WTC11 (cell line): ENCODE measurements at regions not wholly inside any gene's neighbourhood (a gene's known extent, or its start where the extent isn't known, plus 50 kb on each side); places are given as distances from the start of the nearest gene placed in this dataset.

Experiments used
- ATAC-seq: fragments of 200-7000 bp; cut with Tn5 transposase; 2 replicates; pipeline ENCODE4 v1.10.0; 2021; ENCODE audit warnings: mild to moderate bottlenecking, moderate library complexity
- CTCF ChIA-PET: fragments of 300-600 bp; sonication (Branson Sonifier 250); formaldehyde crosslinking; loops from one replicate; lab custom pipeline; 2021; ENCODE audit warnings: antibody characterized with exemption; lab: Charles Lee
- POLR2A ChIA-PET: fragments of 350-600 bp; sonication (Branson Sonifier 250); formaldehyde crosslinking; loops from one replicate; lab custom pipeline; 2021; ENCODE audit warnings: antibody characterized with exemption; lab: Charles Lee
- DNase-seq: peaks from one replicate; pipeline ENCODE4 v3.0.0; 2021; ENCODE audit warnings: low spot score
- H3K27ac Mint-ChIP-seq: 2 replicates; pipeline ENCODE4 v1.8.0; 2021; ENCODE audit warnings: mixed read lengths
- H3K27me3 Mint-ChIP-seq: 2 replicates; pipeline ENCODE4 v1.8.0; 2021; ENCODE audit warnings: low read depth, mild to moderate bottlenecking, moderate library complexity, mixed read lengths
- H3K36me3 Mint-ChIP-seq: 2 replicates; pipeline ENCODE4 v1.8.0; 2021; ENCODE audit warnings: mixed read lengths
- H3K4me1 Mint-ChIP-seq: 2 replicates; pipeline ENCODE4 v1.8.0; 2022; ENCODE audit warnings: mixed read lengths
- H3K4me3 Mint-ChIP-seq: 2 replicates; pipeline ENCODE4 v1.8.0; 2021; ENCODE audit warnings: mild to moderate bottlenecking, moderate library complexity, mixed read lengths
- H3K9me3 Mint-ChIP-seq: 2 replicates; pipeline ENCODE4 v1.8.0; 2021; ENCODE audit warnings: mixed read lengths
- ESRRA ChIP-seq: sonication (generic); formaldehyde crosslinking; IDR thresholded peaks from 2 replicates; pipeline ENCODE4 v1.8.1; 2022; ENCODE audit warnings: mild to moderate bottlenecking, missing genetic modification reagents, borderline replicate concordance
- JUN ChIP-seq: sonication (generic); formaldehyde crosslinking; IDR thresholded peaks from 2 replicates; pipeline ENCODE4 v1.8.0; 2023; ENCODE audit warnings: mild to moderate bottlenecking, missing genetic modification reagents
- NFATC4 ChIP-seq: fragments of 250-450 bp; sonication (Bioruptor Pico); IDR thresholded peaks from 2 replicates; pipeline ENCODE4 v1.9.0; 2021; ENCODE audit warnings: mild to moderate bottlenecking
- NFYB ChIP-seq: sonication (generic); formaldehyde crosslinking; conservative IDR thresholded peaks from 2 replicates; pipeline ENCODE4 v1.8.0; 2022; ENCODE audit warnings: low read depth, missing genetic modification reagents
- NR1H2 ChIP-seq: sonication (generic); formaldehyde crosslinking; IDR thresholded peaks from 2 replicates; pipeline ENCODE4 v1.9.0; 2021; ENCODE audit warnings: mild to moderate bottlenecking, moderate library complexity, missing genetic modification reagents
- RELA ChIP-seq: sonication (generic); formaldehyde crosslinking; IDR thresholded peaks from 2 replicates; pipeline ENCODE4 v1.8.1; 2022; ENCODE audit warnings: missing genetic modification reagents, mild to moderate bottlenecking, borderline replicate concordance
- RORB ChIP-seq: fragments of 250-450 bp; sonication (Bioruptor Pico); IDR thresholded peaks from 2 replicates; pipeline ENCODE4 v1.9.0; 2021; ENCODE audit warnings: mild to moderate bottlenecking
- TP53 ChIP-seq: sonication (generic); formaldehyde crosslinking; IDR thresholded peaks from 2 replicates; pipeline ENCODE4 v1.8.1; 2023; ENCODE audit warnings: mild to moderate bottlenecking, missing genetic modification reagents
- ZNF121 ChIP-seq: sonication (generic); formaldehyde crosslinking; IDR thresholded peaks from 2 replicates; pipeline ENCODE4 v1.8.0; 2023; ENCODE audit warnings: missing genetic modification reagents
- ZNF263 ChIP-seq: sonication (generic); formaldehyde crosslinking; IDR thresholded peaks from 2 replicates; pipeline ENCODE4 v1.8.1; 2022; ENCODE audit warnings: low read depth, mild to moderate bottlenecking, moderate library complexity, missing genetic modification reagents
- TF ChIP-seq, protein P1 (sequence below): fragments of 250-450 bp; sonication (Bioruptor Pico); IDR thresholded peaks from 2 replicates; pipeline ENCODE4 v1.9.0; 2021; ENCODE audit warnings: mild to moderate bottlenecking
- TF ChIP-seq, protein P2 (sequence below): fragments of 250-450 bp; sonication (Bioruptor Pico); IDR thresholded peaks from 2 replicates; pipeline ENCODE4 v1.9.0; 2021; ENCODE audit warnings: mild to moderate bottlenecking
- TF ChIP-seq, protein P3 (sequence below): fragments of 250-450 bp; sonication (Bioruptor Pico); IDR thresholded peaks from 2 replicates; pipeline ENCODE4 v1.8.0; 2021; ENCODE audit warnings: mild to moderate bottlenecking
- TF ChIP-seq, protein P4 (sequence below): sonication (generic); formaldehyde crosslinking; IDR thresholded peaks from 2 replicates; pipeline ENCODE4 v1.8.1; 2023; ENCODE audit warnings: mild to moderate bottlenecking, missing genetic modification reagents, borderline replicate concordance
- TF ChIP-seq, protein P5 (sequence below): sonication (generic); formaldehyde crosslinking; conservative IDR thresholded peaks from 2 replicates; pipeline ENCODE4 v1.8.1; 2022; ENCODE audit warnings: mild to moderate bottlenecking, missing genetic modification reagents
- TF ChIP-seq, protein P6 (sequence below): sonication (generic); formaldehyde crosslinking; conservative IDR thresholded peaks from 2 replicates; pipeline ENCODE4 v1.8.1; 2023; ENCODE audit warnings: mild to moderate bottlenecking, low read depth, missing genetic modification reagents, moderate library complexity
- TF ChIP-seq, protein P7 (sequence below): sonication (generic); formaldehyde crosslinking; IDR thresholded peaks from 2 replicates; pipeline ENCODE4 v1.8.1; 2022; ENCODE audit warnings: mild to moderate bottlenecking, moderate library complexity, missing genetic modification reagents
- TF ChIP-seq, protein P8 (sequence below): sonication (generic); formaldehyde crosslinking; IDR thresholded peaks from 2 replicates; pipeline ENCODE4 v1.8.0; 2022; ENCODE audit warnings: missing genetic modification reagents

DNA sequence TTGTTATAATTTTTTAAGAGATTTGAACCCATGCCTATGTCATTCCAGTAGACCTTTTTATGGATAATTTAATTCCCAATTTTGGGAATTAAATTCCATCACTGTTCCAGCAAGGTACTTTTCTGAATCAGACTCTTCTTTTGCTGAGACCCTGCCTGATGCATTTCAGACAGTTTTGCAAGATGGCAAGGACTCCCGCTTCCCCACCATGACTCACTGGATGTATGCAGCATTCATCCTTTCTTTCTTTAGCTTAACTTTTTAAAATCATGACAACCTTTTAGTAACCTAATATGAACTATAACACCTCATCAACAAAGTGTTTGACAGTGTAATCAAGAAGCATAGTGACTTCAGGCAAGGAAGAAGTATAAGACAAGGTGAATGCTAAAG, 178.1 kb upstream of the LEF1 start:
- ChIA-PET CTCF (no interaction called here), POLR2A (no interaction called here)
- H3K27ac Mint-ChIP-seq: no peak overlapping the region
- ATAC-seq (no peak), DNase-seq (no peak)
- H3K4me1 Mint-ChIP-seq: no peaks in the 10 kb centered on the region
- TF ChIP-seq, protein P1, sequence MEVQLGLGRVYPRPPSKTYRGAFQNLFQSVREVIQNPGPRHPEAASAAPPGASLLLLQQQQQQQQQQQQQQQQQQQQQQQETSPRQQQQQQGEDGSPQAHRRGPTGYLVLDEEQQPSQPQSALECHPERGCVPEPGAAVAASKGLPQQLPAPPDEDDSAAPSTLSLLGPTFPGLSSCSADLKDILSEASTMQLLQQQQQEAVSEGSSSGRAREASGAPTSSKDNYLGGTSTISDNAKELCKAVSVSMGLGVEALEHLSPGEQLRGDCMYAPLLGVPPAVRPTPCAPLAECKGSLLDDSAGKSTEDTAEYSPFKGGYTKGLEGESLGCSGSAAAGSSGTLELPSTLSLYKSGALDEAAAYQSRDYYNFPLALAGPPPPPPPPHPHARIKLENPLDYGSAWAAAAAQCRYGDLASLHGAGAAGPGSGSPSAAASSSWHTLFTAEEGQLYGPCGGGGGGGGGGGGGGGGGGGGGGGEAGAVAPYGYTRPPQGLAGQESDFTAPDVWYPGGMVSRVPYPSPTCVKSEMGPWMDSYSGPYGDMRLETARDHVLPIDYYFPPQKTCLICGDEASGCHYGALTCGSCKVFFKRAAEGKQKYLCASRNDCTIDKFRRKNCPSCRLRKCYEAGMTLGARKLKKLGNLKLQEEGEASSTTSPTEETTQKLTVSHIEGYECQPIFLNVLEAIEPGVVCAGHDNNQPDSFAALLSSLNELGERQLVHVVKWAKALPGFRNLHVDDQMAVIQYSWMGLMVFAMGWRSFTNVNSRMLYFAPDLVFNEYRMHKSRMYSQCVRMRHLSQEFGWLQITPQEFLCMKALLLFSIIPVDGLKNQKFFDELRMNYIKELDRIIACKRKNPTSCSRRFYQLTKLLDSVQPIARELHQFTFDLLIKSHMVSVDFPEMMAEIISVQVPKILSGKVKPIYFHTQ (CRISPR knock-in tag): no peak
- TF ChIP-seq RELA (CRISPR knock-in tag): no peak
- TF ChIP-seq, protein P2, sequence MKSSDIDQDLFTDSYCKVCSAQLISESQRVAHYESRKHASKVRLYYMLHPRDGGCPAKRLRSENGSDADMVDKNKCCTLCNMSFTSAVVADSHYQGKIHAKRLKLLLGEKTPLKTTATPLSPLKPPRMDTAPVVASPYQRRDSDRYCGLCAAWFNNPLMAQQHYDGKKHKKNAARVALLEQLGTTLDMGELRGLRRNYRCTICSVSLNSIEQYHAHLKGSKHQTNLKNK (CRISPR knock-in tag): no peak
- no peak for TF ChIP-seq NFATC4 (CRISPR knock-in tag)
- no peak for TF ChIP-seq NR1H2 (CRISPR knock-in tag)
- TF ChIP-seq, protein P3, sequence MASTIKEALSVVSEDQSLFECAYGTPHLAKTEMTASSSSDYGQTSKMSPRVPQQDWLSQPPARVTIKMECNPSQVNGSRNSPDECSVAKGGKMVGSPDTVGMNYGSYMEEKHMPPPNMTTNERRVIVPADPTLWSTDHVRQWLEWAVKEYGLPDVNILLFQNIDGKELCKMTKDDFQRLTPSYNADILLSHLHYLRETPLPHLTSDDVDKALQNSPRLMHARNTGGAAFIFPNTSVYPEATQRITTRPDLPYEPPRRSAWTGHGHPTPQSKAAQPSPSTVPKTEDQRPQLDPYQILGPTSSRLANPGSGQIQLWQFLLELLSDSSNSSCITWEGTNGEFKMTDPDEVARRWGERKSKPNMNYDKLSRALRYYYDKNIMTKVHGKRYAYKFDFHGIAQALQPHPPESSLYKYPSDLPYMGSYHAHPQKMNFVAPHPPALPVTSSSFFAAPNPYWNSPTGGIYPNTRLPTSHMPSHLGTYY: no peak
- no peak for TF ChIP-seq ZNF121 (CRISPR knock-in tag)
- TF ChIP-seq NFYB (CRISPR knock-in tag): no peak
- no peak for TF ChIP-seq ESRRA (CRISPR knock-in tag)
- TF ChIP-seq, protein P4, sequence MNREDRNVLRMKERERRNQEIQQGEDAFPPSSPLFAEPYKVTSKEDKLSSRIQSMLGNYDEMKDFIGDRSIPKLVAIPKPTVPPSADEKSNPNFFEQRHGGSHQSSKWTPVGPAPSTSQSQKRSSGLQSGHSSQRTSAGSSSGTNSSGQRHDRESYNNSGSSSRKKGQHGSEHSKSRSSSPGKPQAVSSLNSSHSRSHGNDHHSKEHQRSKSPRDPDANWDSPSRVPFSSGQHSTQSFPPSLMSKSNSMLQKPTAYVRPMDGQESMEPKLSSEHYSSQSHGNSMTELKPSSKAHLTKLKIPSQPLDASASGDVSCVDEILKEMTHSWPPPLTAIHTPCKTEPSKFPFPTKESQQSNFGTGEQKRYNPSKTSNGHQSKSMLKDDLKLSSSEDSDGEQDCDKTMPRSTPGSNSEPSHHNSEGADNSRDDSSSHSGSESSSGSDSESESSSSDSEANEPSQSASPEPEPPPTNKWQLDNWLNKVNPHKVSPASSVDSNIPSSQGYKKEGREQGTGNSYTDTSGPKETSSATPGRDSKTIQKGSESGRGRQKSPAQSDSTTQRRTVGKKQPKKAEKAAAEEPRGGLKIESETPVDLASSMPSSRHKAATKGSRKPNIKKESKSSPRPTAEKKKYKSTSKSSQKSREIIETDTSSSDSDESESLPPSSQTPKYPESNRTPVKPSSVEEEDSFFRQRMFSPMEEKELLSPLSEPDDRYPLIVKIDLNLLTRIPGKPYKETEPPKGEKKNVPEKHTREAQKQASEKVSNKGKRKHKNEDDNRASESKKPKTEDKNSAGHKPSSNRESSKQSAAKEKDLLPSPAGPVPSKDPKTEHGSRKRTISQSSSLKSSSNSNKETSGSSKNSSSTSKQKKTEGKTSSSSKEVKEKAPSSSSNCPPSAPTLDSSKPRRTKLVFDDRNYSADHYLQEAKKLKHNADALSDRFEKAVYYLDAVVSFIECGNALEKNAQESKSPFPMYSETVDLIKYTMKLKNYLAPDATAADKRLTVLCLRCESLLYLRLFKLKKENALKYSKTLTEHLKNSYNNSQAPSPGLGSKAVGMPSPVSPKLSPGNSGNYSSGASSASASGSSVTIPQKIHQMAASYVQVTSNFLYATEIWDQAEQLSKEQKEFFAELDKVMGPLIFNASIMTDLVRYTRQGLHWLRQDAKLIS (CRISPR knock-in tag): no peak
- TF ChIP-seq JUN (CRISPR knock-in tag): no peak
- TF ChIP-seq, protein P5, sequence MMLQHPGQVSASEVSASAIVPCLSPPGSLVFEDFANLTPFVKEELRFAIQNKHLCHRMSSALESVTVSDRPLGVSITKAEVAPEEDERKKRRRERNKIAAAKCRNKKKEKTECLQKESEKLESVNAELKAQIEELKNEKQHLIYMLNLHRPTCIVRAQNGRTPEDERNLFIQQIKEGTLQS: no peak
- TF ChIP-seq RORB (CRISPR knock-in tag): no peak
- no peak for TF ChIP-seq TP53
- H3K27me3 Mint-ChIP-seq: no peaks in the 10 kb centered on the region
- peaks cover 6% of the 10 kb centered on the region for H3K9me3 Mint-ChIP-seq
- no peaks in the 10 kb centered on the region for H3K36me3 Mint-ChIP-seq
- H3K4me3 Mint-ChIP-seq: no peak overlapping the region

DNA sequence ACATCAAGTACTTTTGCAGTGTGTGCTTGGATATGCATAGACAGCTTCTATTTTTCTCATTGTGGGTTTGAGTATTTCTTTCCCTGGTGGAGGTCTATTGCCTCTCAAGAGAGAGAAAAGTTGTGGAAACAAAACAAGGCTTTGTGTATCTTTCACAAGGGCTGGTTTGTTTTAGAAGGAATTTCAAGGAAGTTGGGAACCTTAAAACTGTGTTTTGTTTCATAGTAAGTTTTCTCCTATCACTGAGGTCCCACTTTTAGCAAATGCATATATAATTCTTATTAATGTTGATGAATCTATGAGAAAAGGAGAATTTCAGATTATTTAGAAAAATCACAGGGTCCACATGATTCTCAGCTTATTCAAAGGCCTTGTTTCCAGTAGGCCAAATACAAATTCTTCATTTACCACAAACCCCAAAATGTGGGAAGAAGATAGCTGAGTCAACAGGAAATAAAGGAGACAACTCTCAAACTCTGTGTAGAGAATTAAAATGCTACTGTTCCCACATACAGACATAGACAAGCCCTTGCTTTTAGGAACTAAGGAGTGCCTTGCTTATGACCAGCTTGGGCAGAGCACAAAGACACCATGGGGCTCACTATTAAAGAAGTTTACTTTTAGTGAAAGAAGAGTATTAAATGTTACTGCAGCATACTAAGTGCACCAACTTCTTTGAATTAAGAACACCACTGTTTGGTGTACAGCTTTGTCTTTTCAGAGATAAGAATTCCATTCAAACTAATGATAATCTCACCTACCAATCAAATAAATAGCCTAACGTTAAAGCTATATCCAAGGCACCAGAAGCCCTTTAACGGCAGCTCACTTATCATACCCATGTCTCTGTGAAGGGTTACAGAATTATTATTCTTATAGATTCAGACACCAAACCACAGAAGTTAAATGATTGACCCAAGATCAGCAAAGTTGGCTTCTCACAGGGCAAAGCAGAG, 177.4 kb upstream of the LEF1 start:
- H3K27ac Mint-ChIP-seq: no peak overlapping the region
- TF ChIP-seq ZNF121 (CRISPR knock-in tag): no peak
- TF ChIP-seq ZNF263 (CRISPR knock-in tag): no peak
- TF ChIP-seq, protein P6, sequence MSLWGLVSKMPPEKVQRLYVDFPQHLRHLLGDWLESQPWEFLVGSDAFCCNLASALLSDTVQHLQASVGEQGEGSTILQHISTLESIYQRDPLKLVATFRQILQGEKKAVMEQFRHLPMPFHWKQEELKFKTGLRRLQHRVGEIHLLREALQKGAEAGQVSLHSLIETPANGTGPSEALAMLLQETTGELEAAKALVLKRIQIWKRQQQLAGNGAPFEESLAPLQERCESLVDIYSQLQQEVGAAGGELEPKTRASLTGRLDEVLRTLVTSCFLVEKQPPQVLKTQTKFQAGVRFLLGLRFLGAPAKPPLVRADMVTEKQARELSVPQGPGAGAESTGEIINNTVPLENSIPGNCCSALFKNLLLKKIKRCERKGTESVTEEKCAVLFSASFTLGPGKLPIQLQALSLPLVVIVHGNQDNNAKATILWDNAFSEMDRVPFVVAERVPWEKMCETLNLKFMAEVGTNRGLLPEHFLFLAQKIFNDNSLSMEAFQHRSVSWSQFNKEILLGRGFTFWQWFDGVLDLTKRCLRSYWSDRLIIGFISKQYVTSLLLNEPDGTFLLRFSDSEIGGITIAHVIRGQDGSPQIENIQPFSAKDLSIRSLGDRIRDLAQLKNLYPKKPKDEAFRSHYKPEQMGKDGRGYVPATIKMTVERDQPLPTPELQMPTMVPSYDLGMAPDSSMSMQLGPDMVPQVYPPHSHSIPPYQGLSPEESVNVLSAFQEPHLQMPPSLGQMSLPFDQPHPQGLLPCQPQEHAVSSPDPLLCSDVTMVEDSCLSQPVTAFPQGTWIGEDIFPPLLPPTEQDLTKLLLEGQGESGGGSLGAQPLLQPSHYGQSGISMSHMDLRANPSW (CRISPR knock-in tag): no peak
- TF ChIP-seq, protein P7, sequence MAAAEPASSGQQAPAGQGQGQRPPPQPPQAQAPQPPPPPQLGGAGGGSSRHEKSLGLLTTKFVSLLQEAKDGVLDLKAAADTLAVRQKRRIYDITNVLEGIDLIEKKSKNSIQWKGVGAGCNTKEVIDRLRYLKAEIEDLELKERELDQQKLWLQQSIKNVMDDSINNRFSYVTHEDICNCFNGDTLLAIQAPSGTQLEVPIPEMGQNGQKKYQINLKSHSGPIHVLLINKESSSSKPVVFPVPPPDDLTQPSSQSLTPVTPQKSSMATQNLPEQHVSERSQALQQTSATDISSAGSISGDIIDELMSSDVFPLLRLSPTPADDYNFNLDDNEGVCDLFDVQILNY (CRISPR knock-in tag): no peak
- TF ChIP-seq, protein P8, sequence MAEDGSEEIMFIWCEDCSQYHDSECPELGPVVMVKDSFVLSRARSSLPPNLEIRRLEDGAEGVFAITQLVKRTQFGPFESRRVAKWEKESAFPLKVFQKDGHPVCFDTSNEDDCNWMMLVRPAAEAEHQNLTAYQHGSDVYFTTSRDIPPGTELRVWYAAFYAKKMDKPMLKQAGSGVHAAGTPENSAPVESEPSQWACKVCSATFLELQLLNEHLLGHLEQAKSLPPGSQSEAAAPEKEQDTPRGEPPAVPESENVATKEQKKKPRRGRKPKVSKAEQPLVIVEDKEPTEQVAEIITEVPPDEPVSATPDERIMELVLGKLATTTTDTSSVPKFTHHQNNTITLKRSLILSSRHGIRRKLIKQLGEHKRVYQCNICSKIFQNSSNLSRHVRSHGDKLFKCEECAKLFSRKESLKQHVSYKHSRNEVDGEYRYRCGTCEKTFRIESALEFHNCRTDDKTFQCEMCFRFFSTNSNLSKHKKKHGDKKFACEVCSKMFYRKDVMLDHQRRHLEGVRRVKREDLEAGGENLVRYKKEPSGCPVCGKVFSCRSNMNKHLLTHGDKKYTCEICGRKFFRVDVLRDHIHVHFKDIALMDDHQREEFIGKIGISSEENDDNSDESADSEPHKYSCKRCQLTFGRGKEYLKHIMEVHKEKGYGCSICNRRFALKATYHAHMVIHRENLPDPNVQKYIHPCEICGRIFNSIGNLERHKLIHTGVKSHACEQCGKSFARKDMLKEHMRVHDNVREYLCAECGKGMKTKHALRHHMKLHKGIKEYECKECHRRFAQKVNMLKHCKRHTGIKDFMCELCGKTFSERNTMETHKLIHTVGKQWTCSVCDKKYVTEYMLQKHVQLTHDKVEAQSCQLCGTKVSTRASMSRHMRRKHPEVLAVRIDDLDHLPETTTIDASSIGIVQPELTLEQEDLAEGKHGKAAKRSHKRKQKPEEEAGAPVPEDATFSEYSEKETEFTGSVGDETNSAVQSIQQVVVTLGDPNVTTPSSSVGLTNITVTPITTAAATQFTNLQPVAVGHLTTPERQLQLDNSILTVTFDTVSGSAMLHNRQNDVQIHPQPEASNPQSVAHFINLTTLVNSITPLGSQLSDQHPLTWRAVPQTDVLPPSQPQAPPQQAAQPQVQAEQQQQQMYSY (CRISPR knock-in tag): no peak

More for the DNA sequence above, 177.4 kb upstream of the LEF1 start:
- ATAC-seq (no peak), DNase-seq (no peak)
- Mint-ChIP-seq H3K4me3 (no peak overlapping the region), H3K36me3 (no peaks in the 10 kb centered on the region), H3K4me1 (no peaks in the 10 kb centered on the region), H3K9me3 (peaks cover 6% of the 10 kb centered on the region), H3K27me3 (no peaks in the 10 kb centered on the region)
- CTCF ChIA-PET: no interaction called here
- POLR2A ChIA-PET: no interaction called here
